ENCODE measurements at regions not wholly inside any gene's neighbourhood (a gene's known extent, or its start where the extent isn't known, plus 50 kb on each side); places are given as distances from the start of the nearest gene placed in this dataset.

DNA sequence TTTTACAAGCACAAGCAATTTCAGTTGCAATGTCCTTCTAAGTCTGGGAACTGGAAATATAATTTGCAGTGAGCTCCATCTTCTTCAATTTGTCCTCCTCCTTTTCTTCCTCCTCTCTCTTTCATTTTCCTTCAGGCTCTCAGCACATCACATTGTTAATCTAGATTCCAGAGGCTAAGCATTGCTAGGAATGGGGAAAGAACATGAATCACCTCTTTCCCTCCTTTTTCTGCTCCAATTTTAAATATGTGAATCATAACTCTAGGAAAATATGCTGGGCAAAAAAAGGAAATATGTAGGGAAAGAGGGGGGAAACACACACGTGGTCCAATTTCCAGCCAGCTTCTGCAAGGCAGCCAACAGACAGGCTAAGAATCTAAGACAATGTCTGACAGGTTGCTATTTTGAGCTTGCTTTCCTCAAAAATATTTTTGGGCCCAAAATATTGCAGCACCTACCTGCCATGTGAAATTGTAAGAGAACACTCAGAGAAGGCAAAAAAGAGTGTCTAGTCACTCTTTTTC is 72.7 kb upstream of the NUPR2 start:
- in situ Hi-C loops (cut with HindIII; ENCODE audit: low sequenced_read_pairs), result no loop called here
- TF ChIP-seq, protein P1, sequence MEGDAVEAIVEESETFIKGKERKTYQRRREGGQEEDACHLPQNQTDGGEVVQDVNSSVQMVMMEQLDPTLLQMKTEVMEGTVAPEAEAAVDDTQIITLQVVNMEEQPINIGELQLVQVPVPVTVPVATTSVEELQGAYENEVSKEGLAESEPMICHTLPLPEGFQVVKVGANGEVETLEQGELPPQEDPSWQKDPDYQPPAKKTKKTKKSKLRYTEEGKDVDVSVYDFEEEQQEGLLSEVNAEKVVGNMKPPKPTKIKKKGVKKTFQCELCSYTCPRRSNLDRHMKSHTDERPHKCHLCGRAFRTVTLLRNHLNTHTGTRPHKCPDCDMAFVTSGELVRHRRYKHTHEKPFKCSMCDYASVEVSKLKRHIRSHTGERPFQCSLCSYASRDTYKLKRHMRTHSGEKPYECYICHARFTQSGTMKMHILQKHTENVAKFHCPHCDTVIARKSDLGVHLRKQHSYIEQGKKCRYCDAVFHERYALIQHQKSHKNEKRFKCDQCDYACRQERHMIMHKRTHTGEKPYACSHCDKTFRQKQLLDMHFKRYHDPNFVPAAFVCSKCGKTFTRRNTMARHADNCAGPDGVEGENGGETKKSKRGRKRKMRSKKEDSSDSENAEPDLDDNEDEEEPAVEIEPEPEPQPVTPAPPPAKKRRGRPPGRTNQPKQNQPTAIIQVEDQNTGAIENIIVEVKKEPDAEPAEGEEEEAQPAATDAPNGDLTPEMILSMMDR (IDR thresholded peaks at IDR 0.05; ENCODE audit: low read depth, low read length), result no peak
- DNase-seq (ENCODE audit: low read depth, low spot score), result no peak
- H3K4me3 ChIP-seq (ENCODE audit: low read depth, low read length), result no peak overlapping the region

- no peak overlapping the region for H3K4me3 ChIP-seq (ENCODE audit: low read depth, low read length)
- in situ Hi-C loops (cut with HindIII; ENCODE audit: low sequenced_read_pairs), result no loop called here
- TF ChIP-seq, protein P1 (IDR thresholded peaks at IDR 0.05; ENCODE audit: low read depth, low read length), result no peak
- no peak for DNase-seq (ENCODE audit: low read depth, low spot score)
These were observed 72.2 kb upstream of the NUPR2 start for GRCh38 chr7:56188376-56188775.

GRCh38 chr7:56181010-56181409 is 64.8 kb upstream of the NUPR2 start:
- TF ChIP-seq, protein P1 (IDR thresholded peaks at IDR 0.05; ENCODE audit: low read depth, low read length), result no peak
- in situ Hi-C loops (cut with HindIII; ENCODE audit: low sequenced_read_pairs), result no loop called here
- no peak for DNase-seq (ENCODE audit: low read depth, low spot score)

DNA sequence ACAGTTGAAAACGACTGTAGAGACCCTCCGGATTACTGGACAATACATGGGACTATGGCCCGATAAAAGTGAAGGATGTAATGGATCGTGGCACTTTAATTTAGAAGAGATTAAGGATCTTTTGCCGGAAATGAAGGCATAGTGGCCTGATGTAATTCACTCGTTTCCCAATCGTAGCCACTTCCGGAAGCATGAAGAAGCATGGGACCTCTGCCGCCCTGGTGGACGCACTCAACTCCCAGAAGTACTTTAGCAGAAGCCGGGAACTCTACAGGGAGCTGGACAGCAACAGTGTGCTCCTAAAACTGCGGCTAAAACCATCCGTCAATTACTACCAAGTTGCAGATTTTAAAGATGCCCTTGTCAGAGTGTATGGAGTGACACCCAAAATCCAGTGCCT is 59.6 kb upstream of the NUPR2 start:
- no peak for DNase-seq (ENCODE audit: low read depth, low spot score)
- no peak overlapping the region for H3K4me3 ChIP-seq (ENCODE audit: low read depth, low read length)
- TF ChIP-seq, protein P1 (IDR thresholded peaks at IDR 0.05; ENCODE audit: low read depth, low read length), result no peak
- in situ Hi-C loops (cut with HindIII; ENCODE audit: low sequenced_read_pairs), result no loop called here

More at GRCh38 chr7:56181010-56181409, 64.8 kb upstream of the NUPR2 start:
- no peak overlapping the region for H3K4me3 ChIP-seq (ENCODE audit: low read depth, low read length)

- in situ Hi-C loops (cut with HindIII; ENCODE audit: low sequenced_read_pairs), result no loop called here
- TF ChIP-seq, protein P1 (IDR thresholded peaks at IDR 0.05; ENCODE audit: low read depth, low read length), result no peak
- H3K4me3 ChIP-seq (ENCODE audit: low read depth, low read length), result no peak overlapping the region
- DNase-seq (ENCODE audit: low read depth, low spot score), result no peak
These were observed 58.9 kb upstream of the NUPR2 start for GRCh38 chr7:56174875-56175760.

- in situ Hi-C loops (cut with HindIII; ENCODE audit: low sequenced_read_pairs), result no loop called here
- TF ChIP-seq, protein P1 (IDR thresholded peaks at IDR 0.05; ENCODE audit: low read depth, low read length), result no peak
- no peak overlapping the region for H3K4me3 ChIP-seq (ENCODE audit: low read depth, low read length)
- no peak for DNase-seq (ENCODE audit: low read depth, low spot score)
These were observed 58.2 kb upstream of the NUPR2 start for GRCh38 chr7:56174346-56174874.
